ENCODE measurements at regions not wholly inside any gene's neighbourhood (a gene's known extent, or its start where the extent isn't known, plus 50 kb on each side); places are given as distances from the start of the nearest gene placed in this dataset.

DNA sequence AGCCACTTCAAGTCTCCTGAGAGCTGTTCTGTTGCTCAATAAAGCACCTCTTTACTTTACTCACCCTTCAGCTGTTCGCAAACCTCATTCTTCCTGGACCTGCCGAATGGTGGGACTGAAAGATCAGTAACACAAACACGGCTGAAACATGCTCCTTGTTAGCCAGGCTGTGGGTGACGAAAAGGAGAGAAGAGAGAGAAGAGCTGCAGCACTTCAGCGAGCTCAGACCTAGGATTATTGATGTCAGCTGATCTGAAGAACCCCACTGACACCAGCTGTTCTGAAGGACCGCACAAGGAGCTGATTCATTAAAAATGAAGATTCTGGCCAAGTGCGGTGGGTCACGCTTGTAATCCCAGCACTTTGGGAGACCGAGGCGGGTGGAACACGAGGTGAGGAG, 2020.0 kb upstream of the ADGRL3 start:
- TF ChIP-seq, protein P1, sequence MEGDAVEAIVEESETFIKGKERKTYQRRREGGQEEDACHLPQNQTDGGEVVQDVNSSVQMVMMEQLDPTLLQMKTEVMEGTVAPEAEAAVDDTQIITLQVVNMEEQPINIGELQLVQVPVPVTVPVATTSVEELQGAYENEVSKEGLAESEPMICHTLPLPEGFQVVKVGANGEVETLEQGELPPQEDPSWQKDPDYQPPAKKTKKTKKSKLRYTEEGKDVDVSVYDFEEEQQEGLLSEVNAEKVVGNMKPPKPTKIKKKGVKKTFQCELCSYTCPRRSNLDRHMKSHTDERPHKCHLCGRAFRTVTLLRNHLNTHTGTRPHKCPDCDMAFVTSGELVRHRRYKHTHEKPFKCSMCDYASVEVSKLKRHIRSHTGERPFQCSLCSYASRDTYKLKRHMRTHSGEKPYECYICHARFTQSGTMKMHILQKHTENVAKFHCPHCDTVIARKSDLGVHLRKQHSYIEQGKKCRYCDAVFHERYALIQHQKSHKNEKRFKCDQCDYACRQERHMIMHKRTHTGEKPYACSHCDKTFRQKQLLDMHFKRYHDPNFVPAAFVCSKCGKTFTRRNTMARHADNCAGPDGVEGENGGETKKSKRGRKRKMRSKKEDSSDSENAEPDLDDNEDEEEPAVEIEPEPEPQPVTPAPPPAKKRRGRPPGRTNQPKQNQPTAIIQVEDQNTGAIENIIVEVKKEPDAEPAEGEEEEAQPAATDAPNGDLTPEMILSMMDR (IDR thresholded peaks at IDR 0.05): no peak
- no peak for TF ChIP-seq POLR2A (IDR thresholded peaks at IDR 0.05)

Measured in heart left ventricle (tissue), 13 donors.